PC-3 (cell line): ENCODE measurements at regions not wholly inside any gene's neighbourhood (a gene's known extent, or its start where the extent isn't known, plus 50 kb on each side); places are given as distances from the start of the nearest gene placed in this dataset.

Experiments
- ATAC-seq: fragments of 200-7000 bp; cut with Tn5 transposase; 2 replicates; pipeline ENCODE4 v1.9.1; 2020; ENCODE audit warnings: mild to moderate bottlenecking, moderate library complexity
- BruUV-seq: library from RNA; stranded (reverse); fragments of 400-500 nt; replicated peaks from 2 replicates; lab custom pipeline; 2021; lab: Mats Ljungman, UMichigan
- CTCF ChIA-PET: fragments of 300-600 bp; sonication (Branson Sonifier 250); formaldehyde crosslinking; loops from one replicate; lab custom pipeline; 2022; ENCODE audit warnings: antibody characterized with exemption; lab: Charles Lee
- POLR2A ChIA-PET: fragments of 300-600 bp; sonication (Branson Sonifier 250); formaldehyde crosslinking; loops from one replicate; lab custom pipeline; 2022; ENCODE audit warnings: antibody characterized with exemption; ENCODE audit not compliant: unreplicated experiment; lab: Charles Lee
- DNase-seq: peaks from one replicate; pipeline ENCODE4 v3.0.0-alpha.2; 2015
- H2AFZ ChIP-seq: fragments of 300-600 bp; sonication (generic); 2 replicates; pipeline ENCODE4 v1.6.0; 2016; ENCODE audit warnings: antibody characterized with exemption, low read length
- H3F3A ChIP-seq: fragments of 300-600 bp; sonication (generic); one replicate; pipeline ENCODE4 v1.6.0; 2017; ENCODE audit warnings: antibody characterized with exemption, low read length, control low read depth, mild to moderate bottlenecking; ENCODE audit not compliant: unreplicated experiment
- H3K27ac ChIP-seq: fragments of 300-600 bp; sonication (generic); 2 replicates; pipeline ENCODE4 v1.5.1; 2016; ENCODE audit warnings: mild to moderate bottlenecking, low read length
- H3K27me3 ChIP-seq: fragments of 300-600 bp; sonication (generic); 2 replicates; pipeline ENCODE4 v1.6.1; 2016; ENCODE audit warnings: low read length, mixed read lengths
- H3K36me3 ChIP-seq: fragments of 300-600 bp; sonication (generic); 2 replicates; pipeline ENCODE4 v1.6.1; 2016; ENCODE audit warnings: low read depth, mixed run types, low read length, mixed read lengths
- H3K4me1 ChIP-seq: fragments of 300-600 bp; sonication (generic); 2 replicates; pipeline ENCODE4 v1.5.1; 2016; ENCODE audit warnings: low read length; ENCODE audit not compliant: insufficient read depth
- H3K4me2 ChIP-seq: fragments of 300-600 bp; sonication (generic); 2 replicates; pipeline ENCODE4 v1.6.0; 2016; ENCODE audit warnings: low read length
- H3K4me3 ChIP-seq: fragments of 300-600 bp; sonication (generic); 2 replicates; pipeline ENCODE4 v1.5.1; 2016; ENCODE audit warnings: mild to moderate bottlenecking, low read length, mixed read lengths
- H3K79me2 ChIP-seq: fragments of 300-600 bp; sonication (generic); 2 replicates; pipeline ENCODE4 v1.6.1; 2017; ENCODE audit warnings: low read length, mixed read lengths
- H3K9ac ChIP-seq: fragments of 300-600 bp; sonication (generic); 2 replicates; pipeline ENCODE4 v1.6.0; 2016; ENCODE audit warnings: mild to moderate bottlenecking, low read length
- H3K9me2 ChIP-seq: fragments of 300-600 bp; sonication (generic); replicated peaks from 2 replicates; pipeline ENCODE4 v1.6.1; 2016; ENCODE audit warnings: mixed run types, low read length, mixed read lengths
- H3K9me3 ChIP-seq: fragments of 300-600 bp; sonication (generic); 2 replicates; pipeline ENCODE4 v1.6.1; 2016; ENCODE audit warnings: low read length, mixed read lengths
- H4K20me1 ChIP-seq: fragments of 300-600 bp; sonication (generic); 2 replicates; pipeline ENCODE4 v1.6.1; 2016; ENCODE audit warnings: low read length, mixed read lengths
- EZH2 ChIP-seq: fragments of 300-600 bp; sonication (generic); IDR thresholded peaks from one replicate; pipeline ENCODE4 v1.6.1; 2017; ENCODE audit warnings: antibody characterized with exemption, mild to moderate bottlenecking, low read length; ENCODE audit not compliant: unreplicated experiment
- EZH2phosphoT487 ChIP-seq: fragments of 300-600 bp; sonication (generic); IDR thresholded peaks from 2 replicates; pipeline ENCODE4 v1.6.1; 2018; ENCODE audit warnings: mild to moderate bottlenecking, antibody characterized with exemption, low read length, borderline replicate concordance
- intact Hi-C: fragments of 100-400 bp; cut with micrococcal nuclease; formaldehyde crosslinking; loops from 2 replicates; pipeline ENCODE4 v1.9.0; 2023
- TF ChIP-seq, protein P1 (sequence below): fragments of 300-600 bp; sonication (generic); conservative IDR thresholded peaks from 2 replicates; pipeline ENCODE4 v1.5.1; 2017; ENCODE audit warnings: antibody characterized with exemption, low read depth, mild to moderate bottlenecking, low read length

DNA sequence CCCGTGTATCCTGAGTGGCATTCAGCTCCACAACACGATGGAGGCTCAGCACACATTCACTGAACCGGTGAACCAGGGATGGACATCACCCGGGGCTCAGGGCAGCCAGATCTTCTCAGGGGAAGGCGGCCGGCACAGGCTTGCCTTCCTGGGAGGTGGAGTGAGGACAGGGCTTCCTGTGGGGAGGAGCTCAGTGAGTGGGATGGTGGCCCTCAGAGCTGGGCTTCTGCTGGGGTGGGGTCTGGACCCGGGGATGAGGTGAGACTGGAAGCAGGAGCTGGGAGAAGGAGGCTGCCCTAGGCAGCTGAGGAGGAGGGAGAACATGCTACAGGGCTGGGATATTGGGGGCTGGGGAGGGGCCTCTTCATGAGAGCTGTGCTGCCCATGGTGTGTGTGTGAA lies 58.5 kb upstream of the PRR23E start:
- Histone ChIP-seq H3K4me1 (no peaks in the 10 kb centered on the region), H3K27me3 (peaks cover 40% of the 10 kb centered on the region), H3K9ac (no peak overlapping the region), H2AFZ (no peak overlapping the region), H3K4me2 (no peak overlapping the region), H3K9me2 (no peaks in the 10 kb centered on the region), H3K4me3 (no peak overlapping the region), H3F3A (no peaks in the 10 kb centered on the region), H3K9me3 (no peaks in the 10 kb centered on the region), H3K79me2 (no peaks in the 10 kb centered on the region), H3K27ac (no peak overlapping the region), H3K36me3 (no peaks in the 10 kb centered on the region), H4K20me1 (no peaks in the 10 kb centered on the region)
- CTCF ChIA-PET, result interaction anchor here (0.5 kb wide), 1 partner anchor 170 kb away, joined by 5 read pairs; no protein-coding TSS in a partner anchor
- intact Hi-C loops, result no loop called here
- TF ChIP-seq EZH2phosphoT487 (no peak), EZH2 (no peak)
- TF ChIP-seq, protein P1, sequence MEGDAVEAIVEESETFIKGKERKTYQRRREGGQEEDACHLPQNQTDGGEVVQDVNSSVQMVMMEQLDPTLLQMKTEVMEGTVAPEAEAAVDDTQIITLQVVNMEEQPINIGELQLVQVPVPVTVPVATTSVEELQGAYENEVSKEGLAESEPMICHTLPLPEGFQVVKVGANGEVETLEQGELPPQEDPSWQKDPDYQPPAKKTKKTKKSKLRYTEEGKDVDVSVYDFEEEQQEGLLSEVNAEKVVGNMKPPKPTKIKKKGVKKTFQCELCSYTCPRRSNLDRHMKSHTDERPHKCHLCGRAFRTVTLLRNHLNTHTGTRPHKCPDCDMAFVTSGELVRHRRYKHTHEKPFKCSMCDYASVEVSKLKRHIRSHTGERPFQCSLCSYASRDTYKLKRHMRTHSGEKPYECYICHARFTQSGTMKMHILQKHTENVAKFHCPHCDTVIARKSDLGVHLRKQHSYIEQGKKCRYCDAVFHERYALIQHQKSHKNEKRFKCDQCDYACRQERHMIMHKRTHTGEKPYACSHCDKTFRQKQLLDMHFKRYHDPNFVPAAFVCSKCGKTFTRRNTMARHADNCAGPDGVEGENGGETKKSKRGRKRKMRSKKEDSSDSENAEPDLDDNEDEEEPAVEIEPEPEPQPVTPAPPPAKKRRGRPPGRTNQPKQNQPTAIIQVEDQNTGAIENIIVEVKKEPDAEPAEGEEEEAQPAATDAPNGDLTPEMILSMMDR, result no peak
- no peak for ATAC-seq
- no peak for DNase-seq
- no TSS peak for BruUV-seq
- POLR2A ChIA-PET, result no interaction called here

DNA sequence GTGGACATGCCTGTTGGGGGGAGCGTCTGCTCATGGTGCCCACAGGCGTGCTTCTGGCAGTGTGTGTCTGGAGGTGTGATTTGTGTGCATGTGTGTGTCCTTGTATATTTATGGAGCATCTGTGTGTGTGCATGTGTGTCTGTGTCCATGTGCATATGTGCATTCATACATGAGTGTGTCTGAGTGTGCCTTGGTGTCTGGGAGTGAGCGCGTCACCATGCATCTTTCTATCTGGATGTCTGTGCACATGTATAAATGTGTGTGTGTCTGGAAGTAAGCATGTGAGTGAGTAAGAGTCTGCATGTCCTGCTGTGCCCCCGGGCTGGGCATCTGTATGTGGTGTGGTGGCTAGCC lies 58.1 kb upstream of the PRR23E start:
- intact Hi-C loops, result no loop called here
- no peak for DNase-seq
- BruUV-seq, result no TSS peak
- no peak overlapping the region for H3K4me3 ChIP-seq
- no peak overlapping the region for H2AFZ ChIP-seq
- ChIA-PET POLR2A (no interaction called here), CTCF (no interaction called here)
- H3K9ac ChIP-seq, result no peak overlapping the region
- no peaks in the 10 kb centered on the region for H3F3A ChIP-seq
- no peak for ATAC-seq
- no peaks in the 10 kb centered on the region for H4K20me1 ChIP-seq
- no peaks in the 10 kb centered on the region for H3K4me1 ChIP-seq
- TF ChIP-seq, protein P1, result no peak
- TF ChIP-seq EZH2phosphoT487, result no peak
- no peak for TF ChIP-seq EZH2
- no peaks in the 10 kb centered on the region for H3K79me2 ChIP-seq
- H3K4me2 ChIP-seq, result peak overlapping the region; percentile 61
- no peak overlapping the region for H3K27ac ChIP-seq
- H3K9me3 ChIP-seq, result no peaks in the 10 kb centered on the region
- no peaks in the 10 kb centered on the region for H3K36me3 ChIP-seq
- peaks cover 36% of the 10 kb centered on the region for H3K27me3 ChIP-seq
- no peaks in the 10 kb centered on the region for H3K9me2 ChIP-seq

DNA sequence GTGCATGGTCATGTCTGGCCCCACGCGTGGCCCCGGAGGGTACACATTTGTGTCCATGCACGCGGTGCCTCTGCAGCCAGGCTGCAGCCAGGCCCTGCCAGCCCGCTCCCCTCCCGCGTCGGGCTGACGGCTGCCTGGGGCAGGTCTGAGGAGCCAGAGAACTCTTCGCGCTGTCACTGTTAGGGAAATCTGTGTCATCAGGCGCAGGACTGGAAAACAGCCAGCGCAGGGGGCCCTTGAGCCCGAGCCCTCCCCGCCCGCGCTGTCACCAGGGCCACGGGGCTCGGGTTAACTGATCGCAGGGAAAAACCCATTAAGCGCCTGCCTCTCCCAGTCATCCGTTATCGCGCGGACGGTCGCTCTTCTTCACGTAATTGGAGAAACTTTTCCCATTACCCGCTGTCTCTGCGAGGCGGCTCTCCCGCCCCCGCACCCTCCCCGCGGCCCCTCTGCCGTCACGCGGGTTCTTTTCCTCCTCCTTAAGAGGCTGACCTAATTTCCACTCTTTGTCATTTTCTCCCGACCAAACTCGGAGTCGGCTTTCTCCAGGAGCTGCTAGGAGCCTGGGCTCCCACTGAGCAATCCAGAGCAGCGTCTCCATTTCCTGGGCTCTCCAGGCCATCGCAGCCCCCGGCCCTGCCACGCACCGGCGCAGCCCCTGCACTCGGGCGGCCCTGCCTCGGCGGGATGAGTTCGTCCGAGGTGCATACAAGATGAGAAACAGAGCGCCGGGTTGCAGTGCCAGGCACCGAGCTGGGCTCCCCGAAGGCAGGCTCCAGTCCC lies 57.5 kb upstream of the PRR23E start:
- CTCF ChIA-PET, result no interaction called here
- ATAC-seq, result peak; percentile 56
- intact Hi-C loops, result no loop called here
- peak; percentile 37 for TF ChIP-seq EZH2
- TF ChIP-seq, protein P1, result no peak
- no peak overlapping the region for H2AFZ ChIP-seq
- H3K9me2 ChIP-seq, result no peaks in the 10 kb centered on the region
- POLR2A ChIA-PET, result no interaction called here
- peak overlapping the region; percentile 61 for H3K4me2 ChIP-seq
- H3F3A ChIP-seq, result no peaks in the 10 kb centered on the region
- H3K9ac ChIP-seq, result no peak overlapping the region
- no peak overlapping the region for H3K27ac ChIP-seq
- no peaks in the 10 kb centered on the region for H4K20me1 ChIP-seq
- peaks cover 35% of the 10 kb centered on the region for H3K27me3 ChIP-seq
- peak overlapping the region; percentile 21; the same call in 1 of the 2 replicates for H3K4me3 ChIP-seq
- DNase-seq, result no peak
- H3K79me2 ChIP-seq, result no peaks in the 10 kb centered on the region
- no peaks in the 10 kb centered on the region for H3K9me3 ChIP-seq
- BruUV-seq, result no TSS peak
- no peaks in the 10 kb centered on the region for H3K36me3 ChIP-seq
- no peaks in the 10 kb centered on the region for H3K4me1 ChIP-seq
